ENCODE measurements at regions not wholly inside any gene's neighbourhood (a gene's known extent, or its start where the extent isn't known, plus 50 kb on each side); places are given as distances from the start of the nearest gene placed in this dataset.

DNA sequence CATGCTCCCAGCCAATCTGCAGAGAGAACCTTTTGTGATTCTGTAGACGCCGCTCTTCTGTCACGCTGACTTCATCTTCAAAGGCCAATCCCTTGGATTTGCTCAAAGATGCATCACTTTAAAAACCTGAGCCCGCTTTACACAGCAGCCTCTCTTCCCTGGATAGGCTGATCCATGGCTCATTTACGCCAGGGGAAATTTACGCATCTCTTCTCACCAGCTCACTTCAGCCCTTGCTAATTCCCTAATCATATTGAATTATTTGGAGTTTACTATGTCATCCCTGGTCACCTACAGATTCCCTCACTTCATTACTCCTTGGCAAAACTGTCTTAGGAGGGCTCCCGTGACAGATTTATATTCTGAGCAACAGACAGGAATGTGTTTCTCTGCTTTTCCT is 256.2 kb downstream of the EN1 start:
- TF ChIP-seq YY1 (IDR thresholded peaks at IDR 0.05; ENCODE audit: insufficient read depth, insufficient read length) (no peak), ZNF274 (IDR thresholded peaks at IDR 0.05; ENCODE audit: low read depth, low read length) (no peak)

All from NT2/D1 (cell line).